T-helper 22 cell (primary cell): ENCODE measurements at regions not wholly inside any gene's neighbourhood (a gene's known extent, or its start where the extent isn't known, plus 50 kb on each side); places are given as distances from the start of the nearest gene placed in this dataset.
"Not testable (repeated sequence)": the region's sequence is repeated elsewhere in the genome, so short reads cannot be mapped to it uniquely, and the experiment has no call there.

Experiments
- DNase-seq: peaks from one replicate; pipeline ENCODE4 v3.0.0-alpha.2; 2020; ENCODE audit warnings: low read depth

GRCh38 chr1:65590279-65590678 is 169.8 kb downstream of the LEPR start:
- no peak for DNase-seq

- no peak for DNase-seq
Observed at GRCh38 chr1:65593516-65593915, 173.0 kb downstream of the LEPR start.

DNA sequence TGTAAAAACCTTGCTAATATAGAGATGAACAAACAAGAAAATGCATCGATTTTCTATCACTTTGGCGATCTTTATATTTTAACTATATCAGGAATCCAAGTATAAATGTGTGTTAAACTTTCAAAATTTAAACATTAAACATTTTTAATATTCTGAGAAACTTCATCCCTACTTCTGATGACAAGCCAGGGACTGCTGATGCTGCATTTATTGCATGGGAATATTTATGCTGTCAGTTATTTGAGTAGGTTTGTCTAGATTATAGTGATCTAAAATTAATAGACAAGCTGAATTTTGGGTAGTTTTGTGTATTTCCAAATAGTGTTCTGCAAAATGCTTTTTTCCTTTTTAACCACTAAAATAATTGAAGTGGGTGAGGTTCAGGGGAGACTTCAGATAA is 175.3 kb downstream of the LEPR start:
- DNase-seq: no peak

DNA sequence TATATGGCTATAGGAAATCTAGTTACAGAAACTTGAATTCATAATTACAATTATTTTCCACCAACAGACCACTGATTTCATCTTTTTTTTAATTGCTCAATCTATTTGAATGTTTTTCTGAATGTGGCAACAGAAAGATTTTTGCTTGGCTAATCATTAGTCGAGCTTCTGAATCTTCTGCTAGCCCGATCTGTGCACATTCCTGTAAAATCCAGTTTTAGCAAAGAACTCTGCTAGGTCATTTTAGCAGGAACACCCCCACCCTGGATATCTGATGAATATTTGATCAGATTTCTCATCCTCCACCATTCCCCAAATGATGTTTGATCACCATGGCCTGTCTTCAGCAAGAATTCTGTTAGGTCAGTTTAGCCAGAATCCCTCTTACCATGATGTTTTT is 176.3 kb downstream of the LEPR start:
- DNase-seq: no peak

DNA sequence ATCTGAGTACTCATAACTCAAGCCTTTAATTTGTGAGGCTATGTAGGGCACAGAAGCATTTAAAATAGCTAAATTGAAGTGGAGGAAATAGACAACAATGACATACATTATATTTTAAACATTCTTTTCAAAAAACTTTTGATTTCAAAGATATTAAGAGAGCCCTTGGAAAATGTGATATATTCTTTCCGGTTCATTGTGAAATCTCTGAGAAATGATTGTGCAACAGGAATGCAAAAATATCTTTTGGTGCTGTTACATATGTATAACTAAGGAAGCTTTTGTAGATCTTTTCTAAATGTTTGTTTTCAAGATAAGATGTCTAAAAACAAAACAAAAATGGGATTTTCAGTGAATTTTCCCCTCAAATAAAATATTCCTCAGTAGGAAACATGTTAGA is 185.2 kb downstream of the LEPR start:
- no peak for DNase-seq

- no peak for DNase-seq
Observed at GRCh38 chr1:65606426-65606825, 186.0 kb downstream of the LEPR start.

DNA sequence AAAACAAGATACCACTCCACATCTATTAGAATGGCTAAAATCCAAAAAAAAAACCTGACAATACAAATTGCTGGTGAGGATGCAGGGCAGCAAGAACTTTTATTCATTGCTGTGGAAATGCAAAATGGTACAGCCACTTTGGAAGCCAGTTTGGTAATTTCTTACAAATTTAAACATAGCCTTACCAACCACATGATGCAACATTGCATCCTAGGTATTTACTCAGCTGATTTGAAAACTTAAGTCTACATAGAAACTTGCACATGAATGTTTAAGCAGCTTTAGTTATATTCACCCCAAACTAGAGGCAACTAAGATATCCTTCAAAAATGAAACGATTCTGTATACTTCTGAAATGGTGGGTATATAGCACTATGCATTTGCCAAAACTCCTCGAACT is 178.8 kb upstream of the PDE4B start:
- DNase-seq: no peak

DNA sequence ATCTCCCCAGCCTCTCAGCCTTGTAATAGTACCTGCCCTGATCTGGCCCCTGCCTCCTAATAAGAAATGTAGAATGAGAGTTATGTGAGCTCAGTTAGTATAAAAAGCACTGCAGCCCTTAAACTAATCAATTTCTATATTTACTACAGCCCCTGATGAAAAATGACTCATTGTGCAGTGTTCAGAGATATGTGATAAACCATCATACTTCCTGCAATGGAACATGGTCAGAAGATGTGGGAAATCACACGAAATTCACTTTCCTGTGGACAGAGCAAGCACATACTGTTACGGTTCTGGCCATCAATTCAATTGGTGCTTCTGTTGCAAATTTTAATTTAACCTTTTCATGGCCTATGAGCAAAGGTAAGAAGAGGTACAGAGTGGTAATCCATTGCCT is 176.8 kb upstream of the PDE4B start:
- no peak for DNase-seq

- not testable (repeated sequence) for DNase-seq
Observed at GRCh38 chr1:65621721-65622120, 171.0 kb upstream of the PDE4B start.

DNA sequence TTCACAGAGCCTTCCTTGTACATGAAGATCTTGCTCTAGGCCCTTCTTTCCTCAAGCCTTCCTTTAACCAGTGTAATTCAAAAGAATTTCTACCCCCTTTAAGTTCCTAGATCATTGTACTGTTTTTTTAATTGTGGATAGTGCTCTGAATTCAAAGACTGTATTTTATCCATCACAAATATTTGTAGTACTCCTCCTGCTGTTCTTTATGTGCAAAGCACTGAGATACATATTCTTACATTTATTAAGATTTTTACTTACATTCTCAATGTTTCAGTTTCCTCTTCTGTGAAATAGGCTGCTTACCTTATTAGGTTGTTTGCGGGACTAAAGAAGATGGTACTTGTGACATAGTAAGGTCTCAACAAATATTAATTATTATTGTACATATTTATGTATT is 168.8 kb upstream of the PDE4B start:
- DNase-seq: no peak

GRCh38 chr1:65625528-65625927 is 167.2 kb upstream of the PDE4B start:
- DNase-seq: no peak

- no peak for DNase-seq
Observed at GRCh38 chr1:65626003-65626402, 166.7 kb upstream of the PDE4B start.

- DNase-seq: no peak
Observed at GRCh38 chr1:65629788-65630187, 162.9 kb upstream of the PDE4B start.

GRCh38 chr1:65630855-65631254 is 161.8 kb upstream of the PDE4B start:
- DNase-seq: no peak

DNA sequence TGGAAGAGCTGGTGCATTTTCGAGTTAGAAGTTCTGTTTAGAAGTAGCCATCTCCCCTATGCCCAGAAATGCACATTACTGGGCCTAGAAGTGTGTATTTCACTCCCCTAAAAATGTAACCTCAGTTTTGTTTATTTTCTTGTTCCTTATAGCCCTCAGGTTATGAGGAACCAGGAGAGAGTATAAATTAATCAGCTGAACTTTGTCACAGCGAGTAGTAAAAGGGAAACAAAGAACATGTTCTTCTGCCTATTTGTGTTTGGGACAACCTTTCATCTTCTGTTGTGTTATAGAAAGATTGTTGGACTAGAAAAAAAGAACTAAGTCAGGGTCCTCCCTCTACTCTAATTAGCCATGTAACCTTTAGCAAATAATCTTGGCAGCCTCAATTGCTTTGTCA is 160.5 kb upstream of the PDE4B start:
- no peak for DNase-seq

GRCh38 chr1:65640046-65640445 is 152.6 kb upstream of the PDE4B start:
- no peak for DNase-seq

DNA sequence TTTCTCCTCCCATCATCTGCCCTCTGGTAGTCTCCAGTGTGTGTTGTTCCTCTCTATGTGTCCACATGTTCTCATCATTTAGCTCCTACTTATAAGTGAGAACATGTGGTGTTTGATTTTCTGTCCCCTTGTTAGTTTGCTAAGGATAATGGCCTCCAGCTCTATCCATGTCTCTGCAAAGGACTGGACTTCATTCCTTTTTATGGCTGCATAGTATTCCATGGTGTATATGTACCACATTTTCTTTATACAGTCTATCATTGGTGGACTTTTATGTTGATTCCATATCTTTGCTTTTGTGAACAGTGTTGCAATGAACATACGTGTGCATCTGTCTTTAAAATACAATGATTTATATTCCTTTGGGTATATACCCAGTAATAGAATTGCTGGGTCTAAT is 143.5 kb upstream of the PDE4B start:
- DNase-seq: not testable (repeated sequence)

DNA sequence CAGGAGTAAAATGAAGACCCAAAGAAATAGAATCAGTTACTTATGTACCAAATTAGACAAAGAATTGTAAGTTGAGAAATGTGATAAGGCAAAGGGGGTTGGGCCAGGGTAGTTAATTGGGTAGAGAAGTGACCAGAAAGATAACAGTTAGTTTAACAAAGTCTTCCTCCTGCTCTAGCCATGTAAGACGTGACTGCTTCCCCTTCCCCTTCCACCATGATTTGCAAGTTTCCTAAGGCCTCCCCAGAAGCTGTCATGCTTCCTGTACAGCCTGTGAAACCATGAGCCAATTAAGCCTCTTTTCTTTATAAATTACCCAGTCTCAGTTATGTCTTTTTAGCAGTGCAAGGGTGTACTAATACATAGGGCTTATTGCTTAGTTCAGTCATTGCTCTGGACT is 142.0 kb upstream of the PDE4B start:
- no peak for DNase-seq

GRCh38 chr1:65654526-65654925 is 138.2 kb upstream of the PDE4B start:
- not testable (repeated sequence) for DNase-seq

GRCh38 chr1:65657609-65658008 is 135.1 kb upstream of the PDE4B start:
- not testable (repeated sequence) for DNase-seq

DNA sequence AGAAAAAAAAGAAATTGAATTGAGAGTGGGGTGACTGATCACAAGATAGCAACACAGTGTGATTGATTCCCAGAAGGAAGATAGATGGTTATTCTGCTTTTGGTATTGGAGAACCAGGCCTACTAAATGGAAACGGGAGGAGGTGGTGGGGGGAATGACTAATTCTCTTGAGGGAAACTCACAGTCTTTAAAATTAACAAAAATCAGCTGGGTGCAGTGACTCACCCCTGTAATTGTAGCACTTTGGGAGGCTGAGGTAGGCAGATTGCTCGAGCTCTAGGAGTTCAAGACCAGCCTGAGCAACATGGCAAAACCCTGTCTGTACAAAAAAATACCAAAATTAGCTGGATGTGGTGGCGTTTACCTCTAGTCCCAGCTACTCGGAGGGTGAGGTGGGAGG is 134.6 kb upstream of the PDE4B start:
- DNase-seq: no peak

DNA sequence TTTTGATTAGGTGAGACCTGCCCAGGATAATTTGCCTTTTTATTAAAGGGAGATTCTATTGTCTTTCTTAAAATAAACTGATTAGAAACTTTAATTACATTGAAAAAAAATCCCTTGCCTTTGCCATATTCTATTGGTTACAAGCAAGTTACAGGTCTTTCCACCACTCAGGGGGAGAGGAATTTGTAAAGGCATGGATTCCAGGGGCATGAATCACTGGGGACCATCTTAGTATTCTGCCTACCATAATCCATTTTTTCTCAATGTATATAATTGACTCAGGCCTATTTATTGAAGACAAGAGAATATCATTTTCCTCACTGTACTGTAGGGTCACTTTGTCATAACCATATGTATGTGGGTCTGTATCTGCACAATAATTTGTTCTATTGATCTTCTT is 124.3 kb upstream of the PDE4B start:
- no peak for DNase-seq

- no peak for DNase-seq
Observed at GRCh38 chr1:65670518-65670917, 122.2 kb upstream of the PDE4B start.

GRCh38 chr1:65674522-65674921 is 118.2 kb upstream of the PDE4B start:
- no peak for DNase-seq

- no peak for DNase-seq
Observed at GRCh38 chr1:65679773-65680172, 112.9 kb upstream of the PDE4B start.
